ENCODE measurements at regions not wholly inside any gene's neighbourhood (a gene's known extent, or its start where the extent isn't known, plus 50 kb on each side); places are given as distances from the start of the nearest gene placed in this dataset.
A peak's percentile ranks its signal among the peaks of the same experiment; 100 is the strongest.

DNA sequence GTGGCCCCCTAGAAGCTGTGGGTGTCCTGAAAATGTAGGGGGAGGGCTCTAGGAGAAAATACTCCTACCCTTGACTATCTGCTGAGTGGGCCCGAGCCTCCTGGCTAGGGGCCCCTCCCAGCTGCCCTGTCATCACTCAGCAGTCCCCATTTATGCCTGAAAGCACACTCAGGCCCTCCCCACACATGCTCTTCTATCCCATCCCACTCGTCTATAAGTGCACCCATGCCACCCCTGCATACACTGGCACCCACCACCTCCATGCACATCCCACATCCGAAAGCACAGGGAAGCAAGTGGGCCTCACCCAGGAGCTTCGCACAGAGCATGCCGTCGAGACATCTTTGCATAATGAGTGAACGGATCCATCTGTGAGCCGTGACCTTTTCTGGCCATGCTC lies 80.4 kb upstream of the POU3F1 start:
- DNase-seq (ENCODE audit: low spot score) (no peak), ATAC-seq (ENCODE audit: low read depth) (no peak)
- Histone ChIP-seq H3K36me3 (ENCODE audit: low read depth) (no peaks in the 10 kb centered on the region), H3K27me3 (ENCODE audit: insufficient read depth, poor library complexity, severe bottlenecking) (no peaks in the 10 kb centered on the region), H3K9me3 (ENCODE audit: severe bottlenecking) (no peaks in the 10 kb centered on the region), H3K4me1 (ENCODE audit: insufficient read depth, poor library complexity, severe bottlenecking) (peaks cover 31% of the 10 kb centered on the region), H3K27ac (ENCODE audit: poor library complexity, severe bottlenecking) (peak overlapping the region; percentile 9), H3K4me3 (ENCODE audit: severe bottlenecking) (no peak overlapping the region)
- TF ChIP-seq, protein P1, sequence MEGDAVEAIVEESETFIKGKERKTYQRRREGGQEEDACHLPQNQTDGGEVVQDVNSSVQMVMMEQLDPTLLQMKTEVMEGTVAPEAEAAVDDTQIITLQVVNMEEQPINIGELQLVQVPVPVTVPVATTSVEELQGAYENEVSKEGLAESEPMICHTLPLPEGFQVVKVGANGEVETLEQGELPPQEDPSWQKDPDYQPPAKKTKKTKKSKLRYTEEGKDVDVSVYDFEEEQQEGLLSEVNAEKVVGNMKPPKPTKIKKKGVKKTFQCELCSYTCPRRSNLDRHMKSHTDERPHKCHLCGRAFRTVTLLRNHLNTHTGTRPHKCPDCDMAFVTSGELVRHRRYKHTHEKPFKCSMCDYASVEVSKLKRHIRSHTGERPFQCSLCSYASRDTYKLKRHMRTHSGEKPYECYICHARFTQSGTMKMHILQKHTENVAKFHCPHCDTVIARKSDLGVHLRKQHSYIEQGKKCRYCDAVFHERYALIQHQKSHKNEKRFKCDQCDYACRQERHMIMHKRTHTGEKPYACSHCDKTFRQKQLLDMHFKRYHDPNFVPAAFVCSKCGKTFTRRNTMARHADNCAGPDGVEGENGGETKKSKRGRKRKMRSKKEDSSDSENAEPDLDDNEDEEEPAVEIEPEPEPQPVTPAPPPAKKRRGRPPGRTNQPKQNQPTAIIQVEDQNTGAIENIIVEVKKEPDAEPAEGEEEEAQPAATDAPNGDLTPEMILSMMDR (IDR thresholded peaks at IDR 0.05; ENCODE audit: poor library complexity, severe bottlenecking), result no peak

DNA sequence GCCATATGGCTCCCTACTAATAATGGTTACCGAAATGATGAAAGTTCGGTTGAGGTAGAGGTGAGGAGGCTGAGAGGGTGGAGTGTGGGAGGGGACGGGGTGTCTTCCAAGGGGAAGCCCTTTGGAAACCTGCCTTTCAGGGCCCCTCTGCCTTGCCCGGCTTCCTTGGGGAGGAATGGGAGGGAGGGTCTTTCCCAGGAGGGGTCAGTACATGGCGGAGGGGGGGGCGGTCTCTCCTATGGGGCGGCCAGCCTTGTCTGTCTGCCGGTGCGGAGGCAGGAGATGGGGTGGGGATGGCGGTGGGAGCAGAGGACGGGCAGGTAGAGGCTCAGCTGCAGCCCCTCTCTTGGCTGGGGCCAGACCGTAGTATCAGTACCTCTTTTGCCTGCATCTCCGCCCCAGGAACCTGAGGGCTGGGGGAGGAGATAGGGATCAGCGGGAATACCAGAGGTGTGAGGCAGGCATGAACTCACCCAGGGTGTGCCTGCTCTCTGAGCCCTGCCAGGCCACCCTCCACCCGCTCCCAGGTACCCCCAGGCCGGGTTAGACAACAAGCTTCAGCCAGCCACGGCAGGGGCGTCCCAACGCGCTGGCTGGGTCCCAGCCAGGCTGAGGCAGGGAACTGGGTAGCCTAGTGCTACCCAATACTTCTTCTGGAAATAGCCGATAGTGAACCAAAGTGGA lies 79.4 kb upstream of the POU3F1 start:
- TF ChIP-seq, protein P1 (IDR thresholded peaks at IDR 0.05; ENCODE audit: poor library complexity, severe bottlenecking), result no peak
- ATAC-seq (ENCODE audit: low read depth), result peak; percentile 95

DNA sequence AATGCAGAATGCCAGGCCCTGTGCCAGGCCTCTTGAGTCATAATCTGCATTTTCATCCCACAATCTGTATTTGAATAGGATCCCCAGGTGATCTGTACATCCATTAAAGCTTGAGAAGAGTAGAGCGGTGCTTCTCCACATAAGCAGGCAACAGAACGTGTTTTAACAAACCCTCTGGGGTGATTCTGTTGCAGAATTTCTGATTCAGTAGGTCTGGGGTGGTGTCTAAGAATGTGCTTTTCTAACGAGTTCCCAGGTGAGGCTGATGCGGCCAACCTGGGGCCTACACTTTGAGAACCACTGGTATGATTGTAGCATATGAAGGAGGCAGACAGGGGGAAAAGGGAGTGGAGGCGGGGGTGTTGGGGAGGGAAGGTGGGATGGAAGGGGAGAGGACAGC lies 78.4 kb upstream of the POU3F1 start:
- DNase-seq (ENCODE audit: low spot score) (no peak), ATAC-seq (ENCODE audit: low read depth) (no peak)
- H3K9me3 ChIP-seq (ENCODE audit: severe bottlenecking), result no peaks in the 10 kb centered on the region
- H3K36me3 ChIP-seq (ENCODE audit: low read depth), result no peaks in the 10 kb centered on the region
- H3K27me3 ChIP-seq (ENCODE audit: insufficient read depth, poor library complexity, severe bottlenecking), result no peaks in the 10 kb centered on the region
- H3K27ac ChIP-seq (ENCODE audit: poor library complexity, severe bottlenecking), result peak overlapping the region; percentile 9
- TF ChIP-seq, protein P1 (IDR thresholded peaks at IDR 0.05; ENCODE audit: poor library complexity, severe bottlenecking), result no peak
- H3K4me3 ChIP-seq (ENCODE audit: severe bottlenecking), result no peak overlapping the region
- H3K4me1 ChIP-seq (ENCODE audit: insufficient read depth, poor library complexity, severe bottlenecking), result peaks cover 31% of the 10 kb centered on the region

More for the DNA sequence above, 79.4 kb upstream of the POU3F1 start:
- Histone ChIP-seq H3K9me3 (ENCODE audit: severe bottlenecking) (no peaks in the 10 kb centered on the region), H3K36me3 (ENCODE audit: low read depth) (no peaks in the 10 kb centered on the region), H3K4me1 (ENCODE audit: insufficient read depth, poor library complexity, severe bottlenecking) (peaks cover 31% of the 10 kb centered on the region), H3K4me3 (ENCODE audit: severe bottlenecking) (no peak overlapping the region), H3K27me3 (ENCODE audit: insufficient read depth, poor library complexity, severe bottlenecking) (no peaks in the 10 kb centered on the region), H3K27ac (ENCODE audit: poor library complexity, severe bottlenecking) (peak overlapping the region; percentile 9)
- peak; percentile 87 for DNase-seq (ENCODE audit: low spot score)

DNA sequence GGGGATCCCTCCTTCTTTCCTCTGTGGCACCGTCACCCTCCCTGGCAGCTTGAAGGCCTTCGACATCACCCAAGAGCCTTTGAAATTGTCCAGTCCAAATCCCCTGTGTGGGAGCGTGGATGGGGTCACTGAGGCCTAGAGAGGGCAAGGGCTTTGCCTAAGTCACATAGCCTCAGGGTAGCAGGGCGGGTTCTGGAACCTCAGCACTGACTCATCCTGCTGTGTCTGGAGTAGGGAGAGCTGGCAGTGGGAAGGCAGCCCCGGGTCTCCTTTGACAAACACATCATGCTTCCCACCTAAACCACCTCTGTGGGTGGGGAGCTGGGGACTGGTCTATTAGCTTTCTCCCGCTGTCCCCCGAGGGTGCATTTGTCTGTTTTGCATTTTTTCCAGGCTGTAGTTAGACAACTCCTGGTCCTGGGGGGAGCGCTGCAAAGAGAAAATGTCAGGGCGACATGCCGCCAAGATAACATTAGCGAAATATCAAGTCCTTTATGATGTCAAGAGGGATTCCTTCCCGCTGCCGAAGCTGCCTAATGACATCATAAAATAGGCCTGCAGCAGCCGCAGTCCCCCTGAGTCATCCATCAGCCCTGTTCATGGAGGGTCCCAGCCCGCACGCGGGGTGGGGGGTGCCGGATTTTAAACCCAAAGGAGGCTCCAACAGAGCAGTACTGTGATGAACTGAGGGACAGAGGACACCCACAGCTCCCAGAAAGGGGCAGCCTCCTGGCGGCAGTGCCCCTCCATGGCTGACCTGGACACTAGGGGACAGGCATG lies 77.0 kb upstream of the POU3F1 start:
- H3K4me1 ChIP-seq (ENCODE audit: insufficient read depth, poor library complexity, severe bottlenecking), result peaks cover 31% of the 10 kb centered on the region
- H3K9me3 ChIP-seq (ENCODE audit: severe bottlenecking), result no peaks in the 10 kb centered on the region
- TF ChIP-seq, protein P1 (IDR thresholded peaks at IDR 0.05; ENCODE audit: poor library complexity, severe bottlenecking), result no peak
- ATAC-seq (ENCODE audit: low read depth), result peak; percentile 77
- H3K27ac ChIP-seq (ENCODE audit: poor library complexity, severe bottlenecking), result peak overlapping the region; percentile 1
- peak; percentile 90 for DNase-seq (ENCODE audit: low spot score)
- H3K4me3 ChIP-seq (ENCODE audit: severe bottlenecking), result no peak overlapping the region
- H3K27me3 ChIP-seq (ENCODE audit: insufficient read depth, poor library complexity, severe bottlenecking), result no peaks in the 10 kb centered on the region
- H3K36me3 ChIP-seq (ENCODE audit: low read depth), result no peaks in the 10 kb centered on the region

All from RWPE2 (cell line).